HepG2 (cell line): ENCODE measurements at regions not wholly inside any gene's neighbourhood (a gene's known extent, or its start where the extent isn't known, plus 50 kb on each side); places are given as distances from the start of the nearest gene placed in this dataset.

Experiments
- ATAC-seq: fragments of 200-7000 bp; cut with Tn5 transposase; 3 replicates; pipeline ENCODE4 v1.9.1; 2020; ENCODE audit warnings: mild to moderate bottlenecking, moderate library complexity
- BruUV-seq: library from RNA; stranded (reverse); fragments of 400-500 nt; replicated peaks from 2 replicates; lab custom pipeline; 2021; lab: Mats Ljungman, UMichigan
- CTCF ChIA-PET: fragments of 300-600 bp; formaldehyde crosslinking; extraction: SDS; loops from one replicate; lab custom pipeline; 2021; ENCODE audit warnings: low total read pairs, inconsistent platforms, low intra/inter-chr PET ratio; lab: Yijun Ruan, JAX
- POLR2A ChIA-PET: fragments of 350-600 bp; sonication (Branson Sonifier 250); formaldehyde crosslinking; loops from one replicate; lab custom pipeline; 2020; ENCODE audit warnings: antibody characterized with exemption, inconsistent platforms; lab: Yijun Ruan, JAX
- DNase-seq: peaks from one replicate; pipeline ENCODE4 v3.0.0-alpha.2; 2015; ENCODE audit warnings: low spot score
- FAIRE-seq: peaks from 3 replicates; lab custom pipeline; 2011; peaks lifted over from hg19 to GRCh38; lab: Jason Lieb, UNC
- H2AFZ ChIP-seq: one replicate; pipeline ENCODE4 v1.6.1; 2011; ENCODE audit warnings: low read length, inconsistent platforms
- H3K27ac ChIP-seq: fragments of 300-600 bp; 3 replicates; pipeline ENCODE4 v1.8.0; 2011; ENCODE audit warnings: mixed run types, mild to moderate bottlenecking, mixed read lengths, low read length, inconsistent platforms; ENCODE audit not compliant: insufficient read depth; ENCODE audit errors: extremely low read length
- H3K27me3 ChIP-seq, 2 experiments: fragments of 200-600 bp in 1 of 2; 2 replicates in 1 of 2; 3 replicates in 1 of 2; pipeline versions ENCODE4 v1.6.0 to v1.8.0; 2011; ENCODE audit warnings: low read length in 2 of 2, mild to moderate bottlenecking in 2 of 2, moderate library complexity in 2 of 2, inconsistent platforms in 1 of 2; ENCODE audit not compliant: insufficient read depth in 2 of 2, control insufficient read depth in 1 of 2
- H3K36me3 ChIP-seq, 2 experiments: fragments of 200-600 bp in 1 of 2; replicated peaks in 1 of 2; 2 replicates in 1 of 2; 3 replicates in 1 of 2; pipeline versions ENCODE4 v1.5.1 to v1.8.0; 2011; ENCODE audit warnings: low read length in 2 of 2, inconsistent platforms in 1 of 2; ENCODE audit not compliant: insufficient read depth in 2 of 2, control insufficient read depth in 1 of 2
- H3K4me1 ChIP-seq: 2 replicates; pipeline ENCODE4 v1.5.1; 2012; ENCODE audit warnings: low read length, inconsistent platforms; ENCODE audit not compliant: insufficient read depth
- H3K4me2 ChIP-seq: 2 replicates; pipeline ENCODE4 v1.6.0; 2011; ENCODE audit warnings: low read depth, low read length, inconsistent platforms
- H3K4me3 ChIP-seq, 3 experiments: fragments of 200-600 bp in 1 of 3; sonication (generic), shearing (Covaris generic) in 1 of 3; replicated peaks in 1 of 3; 2 replicates each; pipeline ENCODE4 v1.5.1; 2011 to 2016; ENCODE audit warnings: low read length in 3 of 3, inconsistent platforms in 2 of 3, low read depth in 2 of 3, mild to moderate bottlenecking in 2 of 3, control low read depth in 1 of 3, mixed read lengths in 1 of 3; ENCODE audit not compliant: insufficient read depth in 1 of 3
- H3K79me2 ChIP-seq: one replicate; pipeline ENCODE4 v1.6.1; 2011; ENCODE audit warnings: low read length, inconsistent platforms; ENCODE audit not compliant: insufficient read depth
- H3K9ac ChIP-seq: 2 replicates; pipeline ENCODE4 v1.6.0; 2011; ENCODE audit warnings: mild to moderate bottlenecking, low read depth, low read length, inconsistent platforms; ENCODE audit not compliant: insufficient read depth
- H3K9me3 ChIP-seq: 2 replicates; pipeline ENCODE4 v1.5.1; 2012; ENCODE audit warnings: mild to moderate bottlenecking, low read length
- H4K20me1 ChIP-seq: 2 replicates; pipeline ENCODE4 v1.6.0; 2011; ENCODE audit warnings: inconsistent platforms, mild to moderate bottlenecking, low read length, moderate library complexity; ENCODE audit not compliant: insufficient read depth
- AGO2 ChIP-seq: fragments of 200-400 bp; formaldehyde crosslinking; optimal IDR thresholded peaks from 2 replicates; pipeline ENCODE3; 2017; ENCODE audit warnings: mild to moderate bottlenecking, low read depth, low read length, moderate library complexity
- IRF9 ChIP-seq: sonication (generic); formaldehyde crosslinking; IDR thresholded peaks from 2 replicates; pipeline ENCODE4 v1.8.0; 2022; ENCODE audit warnings: missing genetic modification reagents, mild to moderate bottlenecking, borderline replicate concordance
- PHF21A ChIP-seq: sonication (generic); formaldehyde crosslinking; IDR thresholded peaks from 2 replicates; pipeline ENCODE4 v1.5.0; 2020; ENCODE audit warnings: mild to moderate bottlenecking, missing genetic modification reagents
- SATB2 ChIP-seq: sonication (generic); formaldehyde crosslinking; IDR thresholded peaks from 2 replicates; pipeline ENCODE4 v1.5.0; 2020; ENCODE audit warnings: missing genetic modification reagents
- SNAI1 ChIP-seq: sonication (generic); formaldehyde crosslinking; IDR thresholded peaks from 2 replicates; pipeline ENCODE4 v1.5.0; 2020; ENCODE audit warnings: mild to moderate bottlenecking, missing genetic modification reagents, borderline replicate concordance
- U2AF2 ChIP-seq: fragments of 200-400 bp; formaldehyde crosslinking; IDR thresholded peaks from 2 replicates; pipeline ENCODE4 v1.6.1; 2017; ENCODE audit warnings: low read depth, mild to moderate bottlenecking, low read length
- ZMYM4 ChIP-seq: sonication (generic); formaldehyde crosslinking; IDR thresholded peaks from 2 replicates; pipeline ENCODE4 v1.8.1; 2023; ENCODE audit warnings: mild to moderate bottlenecking, missing genetic modification reagents
- ZNF10 ChIP-seq: sonication (generic); formaldehyde crosslinking; IDR thresholded peaks from 2 replicates; pipeline ENCODE4 v1.4.0; 2020; ENCODE audit warnings: mild to moderate bottlenecking, low read depth, missing genetic modification reagents, borderline replicate concordance
- ZNF101 ChIP-seq: sonication (generic); formaldehyde crosslinking; IDR thresholded peaks from 2 replicates; pipeline ENCODE4 v1.4.0; 2020; ENCODE audit warnings: mild to moderate bottlenecking, low read depth, missing genetic modification reagents, borderline replicate concordance
- ZNF496 ChIP-seq: sonication (generic); formaldehyde crosslinking; IDR thresholded peaks from 2 replicates; pipeline ENCODE4 v1.8.1; 2023; ENCODE audit warnings: mild to moderate bottlenecking, moderate library complexity, missing genetic modification reagents; ENCODE audit not compliant: insufficient replicate concordance
- ZNF616 ChIP-seq: sonication (generic); formaldehyde crosslinking; IDR thresholded peaks from 2 replicates; pipeline ENCODE4 v1.5.0; 2020; ENCODE audit warnings: low read depth, mild to moderate bottlenecking, missing genetic modification reagents
- WGBS: methylation state at CpG from one replicate; pipeline ENCODE4 v1.1.6; 2017; ENCODE audit warnings: low lambda C conversion rate; 5-methylcytosine and 5-hydroxymethylcytosine counted together
- in situ Hi-C: cut with HindIII; loops from 2 replicates; pipeline ENCODE4 v1.10.0; 2017; ENCODE audit warnings: low pct_unique_long_range_greater_than_20kb; ENCODE audit not compliant: extremely low pct_ligation_motif_present
- intact Hi-C: fragments of 100-400 bp; cut with micrococcal nuclease; formaldehyde crosslinking; loops from one replicate; pipeline ENCODE4 v1.10.0; 2022; ENCODE audit not compliant: unreplicated experiment
- TF ChIP-seq, protein P1 (sequence below): sonication (generic); formaldehyde crosslinking; IDR thresholded peaks from 2 replicates; pipeline ENCODE4 v1.4.0; 2020; ENCODE audit warnings: missing genetic modification reagents
- TF ChIP-seq, protein P2 (sequence below): sonication (generic); formaldehyde crosslinking; IDR thresholded peaks from 2 replicates; pipeline ENCODE4 v1.4.0; 2020; ENCODE audit warnings: missing genetic modification reagents, borderline replicate concordance
- TF ChIP-seq, protein P3 (sequence below): IDR thresholded peaks from 2 replicates; pipeline ENCODE4 v1.6.1; 2016; ENCODE audit warnings: missing genetic modification reagents, missing compliant biosample characterization

GRCh38 chr7:25303281-25304181, 75.2 kb upstream of the NPVF start:
- ChIA-PET CTCF (no interaction called here), POLR2A (no interaction called here)
- intact Hi-C loops, result no loop called here
- in situ Hi-C loops, result no loop called here
- Histone ChIP-seq H4K20me1 (no peaks in the 10 kb centered on the region), H3K27ac (no peak overlapping the region), H3K79me2 (no peaks in the 10 kb centered on the region), H3K36me3 (no peaks in the 10 kb centered on the region), H3K27me3 (peaks cover 0 to 13% of the 10 kb centered on the region in 2 experiments; a peak in 3 of 5 replicates)
- no peak for FAIRE-seq
- TF ChIP-seq ZNF10 (CRISPR knock-in tag) (no peak), U2AF2 (no peak), SNAI1 (CRISPR knock-in tag) (no peak), PHF21A (no peak), ZNF616 (CRISPR knock-in tag) (no peak), ZNF101 (CRISPR knock-in tag) (no peak), SATB2 (CRISPR knock-in tag) (no peak), ZNF496 (CRISPR knock-in tag) (no peak), AGO2 (no peak), ZMYM4 (CRISPR knock-in tag) (no peak), IRF9 (no peak)
- TF ChIP-seq, protein P1, sequence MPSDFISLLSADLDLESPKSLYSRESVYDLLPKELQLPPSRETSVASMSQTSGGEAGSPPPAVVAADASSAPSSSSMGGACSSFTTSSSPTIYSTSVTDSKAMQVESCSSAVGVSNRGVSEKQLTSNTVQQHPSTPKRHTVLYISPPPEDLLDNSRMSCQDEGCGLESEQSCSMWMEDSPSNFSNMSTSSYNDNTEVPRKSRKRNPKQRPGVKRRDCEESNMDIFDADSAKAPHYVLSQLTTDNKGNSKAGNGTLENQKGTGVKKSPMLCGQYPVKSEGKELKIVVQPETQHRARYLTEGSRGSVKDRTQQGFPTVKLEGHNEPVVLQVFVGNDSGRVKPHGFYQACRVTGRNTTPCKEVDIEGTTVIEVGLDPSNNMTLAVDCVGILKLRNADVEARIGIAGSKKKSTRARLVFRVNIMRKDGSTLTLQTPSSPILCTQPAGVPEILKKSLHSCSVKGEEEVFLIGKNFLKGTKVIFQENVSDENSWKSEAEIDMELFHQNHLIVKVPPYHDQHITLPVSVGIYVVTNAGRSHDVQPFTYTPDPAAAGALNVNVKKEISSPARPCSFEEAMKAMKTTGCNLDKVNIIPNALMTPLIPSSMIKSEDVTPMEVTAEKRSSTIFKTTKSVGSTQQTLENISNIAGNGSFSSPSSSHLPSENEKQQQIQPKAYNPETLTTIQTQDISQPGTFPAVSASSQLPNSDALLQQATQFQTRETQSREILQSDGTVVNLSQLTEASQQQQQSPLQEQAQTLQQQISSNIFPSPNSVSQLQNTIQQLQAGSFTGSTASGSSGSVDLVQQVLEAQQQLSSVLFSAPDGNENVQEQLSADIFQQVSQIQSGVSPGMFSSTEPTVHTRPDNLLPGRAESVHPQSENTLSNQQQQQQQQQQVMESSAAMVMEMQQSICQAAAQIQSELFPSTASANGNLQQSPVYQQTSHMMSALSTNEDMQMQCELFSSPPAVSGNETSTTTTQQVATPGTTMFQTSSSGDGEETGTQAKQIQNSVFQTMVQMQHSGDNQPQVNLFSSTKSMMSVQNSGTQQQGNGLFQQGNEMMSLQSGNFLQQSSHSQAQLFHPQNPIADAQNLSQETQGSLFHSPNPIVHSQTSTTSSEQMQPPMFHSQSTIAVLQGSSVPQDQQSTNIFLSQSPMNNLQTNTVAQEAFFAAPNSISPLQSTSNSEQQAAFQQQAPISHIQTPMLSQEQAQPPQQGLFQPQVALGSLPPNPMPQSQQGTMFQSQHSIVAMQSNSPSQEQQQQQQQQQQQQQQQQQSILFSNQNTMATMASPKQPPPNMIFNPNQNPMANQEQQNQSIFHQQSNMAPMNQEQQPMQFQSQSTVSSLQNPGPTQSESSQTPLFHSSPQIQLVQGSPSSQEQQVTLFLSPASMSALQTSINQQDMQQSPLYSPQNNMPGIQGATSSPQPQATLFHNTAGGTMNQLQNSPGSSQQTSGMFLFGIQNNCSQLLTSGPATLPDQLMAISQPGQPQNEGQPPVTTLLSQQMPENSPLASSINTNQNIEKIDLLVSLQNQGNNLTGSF (CRISPR knock-in tag), result no peak
- TF ChIP-seq, protein P2, sequence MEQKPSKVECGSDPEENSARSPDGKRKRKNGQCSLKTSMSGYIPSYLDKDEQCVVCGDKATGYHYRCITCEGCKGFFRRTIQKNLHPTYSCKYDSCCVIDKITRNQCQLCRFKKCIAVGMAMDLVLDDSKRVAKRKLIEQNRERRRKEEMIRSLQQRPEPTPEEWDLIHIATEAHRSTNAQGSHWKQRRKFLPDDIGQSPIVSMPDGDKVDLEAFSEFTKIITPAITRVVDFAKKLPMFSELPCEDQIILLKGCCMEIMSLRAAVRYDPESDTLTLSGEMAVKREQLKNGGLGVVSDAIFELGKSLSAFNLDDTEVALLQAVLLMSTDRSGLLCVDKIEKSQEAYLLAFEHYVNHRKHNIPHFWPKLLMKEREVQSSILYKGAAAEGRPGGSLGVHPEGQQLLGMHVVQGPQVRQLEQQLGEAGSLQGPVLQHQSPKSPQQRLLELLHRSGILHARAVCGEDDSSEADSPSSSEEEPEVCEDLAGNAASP (CRISPR knock-in tag), result no peak
- TF ChIP-seq, protein P3, sequence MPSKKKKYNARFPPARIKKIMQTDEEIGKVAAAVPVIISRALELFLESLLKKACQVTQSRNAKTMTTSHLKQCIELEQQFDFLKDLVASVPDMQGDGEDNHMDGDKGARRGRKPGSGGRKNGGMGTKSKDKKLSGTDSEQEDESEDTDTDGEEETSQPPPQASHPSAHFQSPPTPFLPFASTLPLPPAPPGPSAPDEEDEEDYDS (CRISPR knock-in tag), result no peak
- TF ChIP-seq, all 625 proteins: peak for 0
- H3K4me3 ChIP-seq, result no peak overlapping the region
- WGBS, result 2% methylated on average over 3 of the region's 3 CpGs
- no peaks in the 10 kb centered on the region for H3K9me3 ChIP-seq
- H3K4me1 ChIP-seq, result no peaks in the 10 kb centered on the region
- DNase-seq (no peak), ATAC-seq (no peak)
- no peak overlapping the region for H2AFZ ChIP-seq
- BruUV-seq, result no TSS peak
- H3K9ac ChIP-seq, result no peak overlapping the region
- H3K4me2 ChIP-seq, result no peak overlapping the region
